GM18861 (cell line): ENCODE measurements at regions not wholly inside any gene's neighbourhood (a gene's known extent, or its start where the extent isn't known, plus 50 kb on each side); places are given as distances from the start of the nearest gene placed in this dataset.

Source experiments
- ATAC-seq: cut with Tn5 transposase; IDR thresholded peaks from one replicate; pipeline ENCODE4 v1.9.1; 2021; ENCODE audit not compliant: unreplicated experiment

GRCh38 chr4:136463941-136464340 lies 1068.4 kb downstream of the PCDH18 start:
- no peak for ATAC-seq

- no peak for ATAC-seq
These were observed 1070.8 kb downstream of the PCDH18 start for GRCh38 chr4:136461533-136461932.

GRCh38 chr4:136458326-136458725 lies 1074.0 kb downstream of the PCDH18 start:
- ATAC-seq = no peak

- ATAC-seq = no peak
These were observed 1074.7 kb downstream of the PCDH18 start for GRCh38 chr4:136457577-136457976.

DNA sequence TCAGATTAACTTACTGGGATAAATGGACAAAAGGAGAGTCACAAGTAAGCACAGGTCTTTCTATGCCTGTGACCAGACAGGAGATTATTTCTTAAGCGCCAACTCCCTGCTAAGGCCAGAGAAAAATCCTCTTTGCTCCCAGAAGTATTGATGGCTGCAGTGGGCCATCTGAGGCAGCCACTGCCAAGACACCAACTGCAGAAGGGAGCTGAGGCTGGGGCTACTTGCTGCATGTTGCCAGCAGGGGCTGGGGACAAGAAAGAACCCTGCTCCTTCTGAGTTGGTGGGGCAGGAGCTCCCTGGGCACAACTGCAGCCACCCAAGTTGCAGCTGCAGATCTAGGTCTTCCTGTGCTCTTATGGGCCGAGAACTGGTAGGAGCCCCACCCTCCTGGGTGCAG lies 1075.3 kb downstream of the PCDH18 start:
- no peak for ATAC-seq

- ATAC-seq = no peak
These were observed 1089.3 kb downstream of the PCDH18 start for GRCh38 chr4:136443006-136443405.

DNA sequence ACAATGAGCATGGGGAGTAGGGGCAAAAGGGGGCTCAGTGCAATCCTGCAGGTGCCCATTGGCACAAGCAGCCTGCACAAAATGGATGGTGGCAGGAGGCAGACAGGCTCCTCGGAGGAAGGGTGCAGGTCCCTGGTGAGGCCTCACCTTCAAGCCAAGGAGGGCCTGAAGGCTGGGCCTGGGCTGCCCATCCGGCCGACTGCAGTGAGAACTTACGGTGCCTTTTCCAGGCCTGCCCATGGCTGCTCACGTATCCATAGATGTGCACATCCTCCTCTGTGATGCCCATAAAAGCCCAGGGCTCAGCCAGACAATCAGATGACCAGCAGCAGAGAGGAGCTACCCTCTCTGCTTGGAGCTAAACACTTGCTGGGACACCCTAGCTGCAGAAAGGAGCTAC lies 1089.8 kb downstream of the PCDH18 start:
- no peak for ATAC-seq

- no peak for ATAC-seq
These were observed 1090.5 kb downstream of the PCDH18 start for GRCh38 chr4:136441629-136442282.

DNA sequence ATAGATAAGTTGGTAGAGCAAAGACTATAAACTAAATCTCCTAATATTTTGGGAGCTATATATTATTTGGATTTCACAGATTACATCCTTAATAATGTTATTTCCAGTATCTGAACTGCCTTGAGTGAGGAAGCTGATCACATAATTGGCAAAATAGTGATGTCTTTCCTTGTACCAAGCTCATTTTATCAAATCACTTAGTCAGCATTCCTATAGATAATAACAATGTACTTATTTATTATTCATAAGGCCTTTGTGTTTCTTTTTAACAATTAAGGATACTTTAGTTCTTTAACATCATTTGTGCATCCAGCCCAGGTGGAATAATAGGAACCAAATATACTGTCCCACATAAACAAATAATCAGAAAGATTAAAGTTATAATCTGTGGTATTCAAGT lies 1093.6 kb downstream of the PCDH18 start:
- ATAC-seq = no peak

GRCh38 chr4:136424052-136424451 lies 1108.2 kb downstream of the PCDH18 start:
- no peak for ATAC-seq

DNA sequence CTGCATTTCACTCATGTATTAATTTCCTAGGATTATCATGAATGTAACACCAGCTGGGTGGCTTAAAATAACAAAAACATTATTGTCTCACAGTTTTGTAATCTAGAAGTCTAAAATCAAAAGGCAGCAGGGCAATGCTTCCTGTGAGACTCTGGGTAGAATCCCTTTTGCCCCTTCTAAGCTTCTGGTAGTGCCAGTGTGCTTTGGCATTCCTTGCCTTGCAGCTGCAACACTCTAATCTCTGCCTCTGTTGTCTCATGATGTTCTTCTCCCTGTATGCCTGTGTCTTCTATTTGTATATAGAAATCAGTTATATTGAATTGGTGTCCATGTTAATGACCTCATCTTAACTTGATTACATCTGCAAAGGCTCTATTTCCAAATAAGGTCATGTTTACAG lies 1117.3 kb downstream of the PCDH18 start:
- no peak for ATAC-seq

GRCh38 chr4:136412708-136413107 lies 1119.6 kb downstream of the PCDH18 start:
- ATAC-seq = no peak

DNA sequence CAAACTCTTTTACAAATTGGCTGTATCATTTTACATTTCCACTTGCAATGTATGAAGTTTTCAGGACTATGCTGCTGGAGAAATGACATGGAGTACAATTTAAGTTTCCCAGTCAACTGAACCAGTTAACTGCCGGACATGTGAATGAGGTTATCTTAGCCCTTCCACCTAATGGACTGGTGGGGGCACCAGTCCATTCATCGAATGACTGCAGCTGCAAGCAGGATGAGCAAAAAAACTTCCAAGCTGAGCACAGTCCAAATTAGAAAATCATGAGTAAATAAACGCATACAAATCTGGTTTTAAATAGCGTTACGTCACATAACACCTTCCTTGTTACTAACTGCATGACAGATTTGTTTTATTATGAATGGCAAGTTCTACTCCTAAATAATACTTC lies 1131.5 kb downstream of the PCDH18 start:
- no peak for ATAC-seq

- no peak for ATAC-seq
These were observed 1137.0 kb downstream of the PCDH18 start for GRCh38 chr4:136395212-136395722.

- ATAC-seq = no peak
These were observed 1139.7 kb downstream of the PCDH18 start for GRCh38 chr4:136392576-136392975.

- ATAC-seq = no peak
These were observed 1141.5 kb downstream of the PCDH18 start for GRCh38 chr4:136390824-136391223.

GRCh38 chr4:136383082-136383481 lies 1149.2 kb downstream of the PCDH18 start:
- no peak for ATAC-seq

DNA sequence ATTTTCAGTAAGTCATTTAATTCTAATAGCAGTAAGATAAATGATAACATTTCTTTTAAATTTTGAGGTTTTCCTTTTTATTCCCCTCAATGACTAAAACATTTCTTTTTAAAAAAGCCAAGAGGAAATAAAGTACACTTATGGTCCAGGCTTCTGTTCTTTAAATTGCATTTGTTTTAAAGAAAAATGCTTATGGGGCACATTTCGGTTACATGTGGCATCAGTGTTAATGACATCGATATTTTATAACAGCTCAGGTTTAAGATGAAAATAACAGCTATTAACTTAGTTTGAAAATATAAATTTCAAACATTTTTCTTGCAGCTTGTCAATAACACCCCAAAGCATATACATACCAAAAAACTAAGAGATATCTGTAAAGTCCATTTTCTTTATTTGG lies 1161.1 kb downstream of the PCDH18 start:
- no peak for ATAC-seq

- ATAC-seq = no peak
These were observed 1163.2 kb downstream of the PCDH18 start for GRCh38 chr4:136369073-136369472.

GRCh38 chr4:136357556-136357955 lies 1174.7 kb downstream of the PCDH18 start:
- ATAC-seq = no peak

GRCh38 chr4:136355970-136356369 lies 1176.3 kb downstream of the PCDH18 start:
- ATAC-seq = no peak

DNA sequence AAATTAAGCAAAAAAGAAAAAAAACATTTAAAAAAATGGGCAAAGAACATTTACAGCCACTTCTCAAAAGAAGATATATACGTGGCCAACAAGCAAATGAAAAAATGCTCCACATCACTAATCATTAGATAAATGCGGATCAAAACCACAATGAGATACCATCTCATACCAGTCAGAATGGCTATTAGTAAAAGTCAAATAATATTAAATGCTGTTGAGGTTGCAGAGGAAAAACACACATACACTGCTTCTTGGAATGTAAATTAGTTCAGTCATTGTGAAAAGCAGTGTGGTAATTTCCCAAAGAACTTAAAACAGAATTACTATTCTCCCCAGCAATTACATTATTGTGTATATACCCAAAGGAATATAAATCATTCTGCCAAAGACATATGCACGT lies 1189.0 kb downstream of the PCDH18 start:
- ATAC-seq = no peak

GRCh38 chr4:136342666-136343065 lies 1189.6 kb downstream of the PCDH18 start:
- no peak for ATAC-seq
